Spleen (tissue), 7 donors: ENCODE measurements at regions not wholly inside any gene's neighbourhood (a gene's known extent, or its start where the extent isn't known, plus 50 kb on each side); places are given as distances from the start of the nearest gene placed in this dataset.

Experiments
- POLR2AphosphoS5 ChIP-seq, 3 donors: sonication (generic); formaldehyde crosslinking; IDR thresholded peaks; one replicate each; pipeline ENCODE4 v1.5.1; 2017; ENCODE audit warnings: antibody characterized with exemption in 3 of 3
- TF ChIP-seq, protein P1 (sequence below), 11 experiments: fragments of 200-600 bp in 7 of 11; fragments of 450-650 bp in 4 of 11; sonication (generic) in 4 of 11; IDR thresholded peaks in 8 of 11; conservative IDR thresholded peaks in 3 of 11; 1 replicate in 7 of 11; 2 replicates in 4 of 11; pipeline versions ENCODE4 v1.4.0 to v1.8.0; 2016 to 2021; ENCODE audit warnings: antibody characterized with exemption in 11 of 11, inconsistent platforms in 4 of 11, mild to moderate bottlenecking in 1 of 11
- donor health status: DM: no; HTN: no; CAD: no; lungs with moderate emphysema.
- donor health status: DM: no; HTN: no; CAD: no.
- donor health status: DM: no; HTN: no; CAD: no.

DNA sequence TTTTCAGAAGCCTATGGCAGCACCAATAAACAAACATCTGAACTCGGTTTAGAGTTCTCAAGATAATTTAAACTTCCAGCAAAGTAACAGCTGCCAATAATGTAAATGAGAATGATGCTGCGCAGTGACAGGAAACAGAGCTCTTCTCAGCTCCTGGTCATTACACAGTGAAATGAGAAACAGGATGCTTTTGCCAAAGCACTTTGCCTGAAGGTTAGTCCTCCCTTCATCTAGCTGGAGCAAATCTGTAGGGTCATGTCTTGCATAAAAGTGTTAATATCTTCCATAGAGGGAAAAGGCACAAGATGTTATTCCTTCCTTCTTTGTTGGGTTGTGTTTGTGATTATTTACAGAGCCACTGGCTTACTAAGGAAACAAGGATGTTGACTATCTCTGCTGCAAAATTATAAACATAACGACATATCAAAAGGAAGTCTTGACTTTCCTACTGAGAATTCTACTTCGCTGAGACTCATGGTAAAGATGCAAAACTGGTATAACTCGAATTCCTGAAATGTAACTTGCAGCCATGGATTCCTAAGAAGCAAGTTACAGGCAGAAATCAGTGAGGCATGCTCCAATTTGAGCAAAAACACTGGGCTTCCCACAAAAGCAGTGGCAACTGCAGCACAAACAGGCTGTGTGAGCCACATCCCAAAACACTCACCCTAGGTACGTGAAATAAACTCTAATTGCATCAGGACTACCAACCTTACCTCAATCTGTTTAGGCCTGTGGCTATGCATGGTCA lies 102.5 kb upstream of the BEND6 start:
- TF ChIP-seq POLR2AphosphoS5 (IDR thresholded peaks at IDR 0.05), result no peak
- TF ChIP-seq, protein P1, sequence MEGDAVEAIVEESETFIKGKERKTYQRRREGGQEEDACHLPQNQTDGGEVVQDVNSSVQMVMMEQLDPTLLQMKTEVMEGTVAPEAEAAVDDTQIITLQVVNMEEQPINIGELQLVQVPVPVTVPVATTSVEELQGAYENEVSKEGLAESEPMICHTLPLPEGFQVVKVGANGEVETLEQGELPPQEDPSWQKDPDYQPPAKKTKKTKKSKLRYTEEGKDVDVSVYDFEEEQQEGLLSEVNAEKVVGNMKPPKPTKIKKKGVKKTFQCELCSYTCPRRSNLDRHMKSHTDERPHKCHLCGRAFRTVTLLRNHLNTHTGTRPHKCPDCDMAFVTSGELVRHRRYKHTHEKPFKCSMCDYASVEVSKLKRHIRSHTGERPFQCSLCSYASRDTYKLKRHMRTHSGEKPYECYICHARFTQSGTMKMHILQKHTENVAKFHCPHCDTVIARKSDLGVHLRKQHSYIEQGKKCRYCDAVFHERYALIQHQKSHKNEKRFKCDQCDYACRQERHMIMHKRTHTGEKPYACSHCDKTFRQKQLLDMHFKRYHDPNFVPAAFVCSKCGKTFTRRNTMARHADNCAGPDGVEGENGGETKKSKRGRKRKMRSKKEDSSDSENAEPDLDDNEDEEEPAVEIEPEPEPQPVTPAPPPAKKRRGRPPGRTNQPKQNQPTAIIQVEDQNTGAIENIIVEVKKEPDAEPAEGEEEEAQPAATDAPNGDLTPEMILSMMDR (IDR thresholded peaks at IDR 0.05 in 8 of 11, conservative IDR thresholded peaks at IDR 0.05 in 3 of 11), result no peak
